ENCODE measurements at regions not wholly inside any gene's neighbourhood (a gene's known extent, or its start where the extent isn't known, plus 50 kb on each side); places are given as distances from the start of the nearest gene placed in this dataset.

DNA sequence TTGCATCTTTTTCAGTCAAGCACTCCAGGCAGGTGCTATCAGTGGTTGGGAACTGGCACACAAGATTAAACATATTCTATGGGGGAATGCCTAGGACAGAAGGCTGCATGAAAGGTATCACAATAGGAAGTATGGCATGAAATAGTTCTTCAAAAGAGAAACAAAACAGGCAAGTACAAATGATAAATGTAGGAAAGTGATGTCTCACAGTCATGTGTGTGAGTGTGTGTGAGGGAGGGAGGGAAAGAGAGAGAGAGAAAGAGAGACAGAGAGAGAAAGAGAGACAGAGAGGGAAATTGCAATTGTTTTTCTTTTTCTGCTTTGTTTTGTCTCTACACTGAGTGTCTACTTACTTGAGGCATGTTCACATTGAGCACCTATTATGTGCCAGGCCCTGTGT, 456.3 kb downstream of the MIAT start:
- H3K36me3 ChIP-seq: no peaks in the 10 kb centered on the region
- peak overlapping the region in 3 of 5 donors; percentile 47 to 72 (median 68) for H3K27ac ChIP-seq
- H3K9me3 ChIP-seq: no peaks in the 10 kb centered on the region

DNA sequence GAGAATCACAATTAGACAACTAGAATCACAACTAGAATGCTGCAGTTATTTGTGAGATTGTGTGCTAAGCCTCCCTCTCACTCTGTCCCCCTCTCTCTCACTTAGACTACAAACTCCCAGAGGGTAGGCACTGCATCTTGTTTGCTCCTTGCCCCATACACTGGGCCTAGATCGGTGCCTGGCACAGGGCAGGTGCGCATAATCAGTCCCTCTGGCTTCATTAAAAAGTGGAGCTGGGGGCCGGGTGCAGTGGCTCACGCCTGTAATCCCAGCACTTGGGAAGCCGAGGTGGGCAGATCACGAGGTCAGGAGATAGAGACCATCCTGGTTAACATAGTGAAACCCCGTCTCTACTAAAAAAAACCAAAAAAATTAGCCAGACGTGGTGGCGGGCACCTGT, 456.8 kb downstream of the MIAT start:
- WGBS, 5 donors: 93 to 97% (median 96%) methylated on average over 6 to 9 of the region's 9 CpGs
- H3K27ac ChIP-seq: no peak overlapping the region

More for the DNA sequence above, 456.3 kb downstream of the MIAT start:
- Histone ChIP-seq H3K27me3 (no peaks in the 10 kb centered on the region), H3K4me1 (peaks cover 12 to 60% (median 24%) of the 10 kb centered on the region in 4 donors), H3K4me3 (no peak overlapping the region)
- no peak for DNase-seq
- intact Hi-C loops (cut with DNase I; ENCODE audit: low total_unique reads): no loop called here
- no peak for TF ChIP-seq POLR2A (IDR thresholded peaks at IDR 0.05)
- no peak for TF ChIP-seq POLR2AphosphoS5 (IDR thresholded peaks at IDR 0.05)
- TF ChIP-seq, protein P1, sequence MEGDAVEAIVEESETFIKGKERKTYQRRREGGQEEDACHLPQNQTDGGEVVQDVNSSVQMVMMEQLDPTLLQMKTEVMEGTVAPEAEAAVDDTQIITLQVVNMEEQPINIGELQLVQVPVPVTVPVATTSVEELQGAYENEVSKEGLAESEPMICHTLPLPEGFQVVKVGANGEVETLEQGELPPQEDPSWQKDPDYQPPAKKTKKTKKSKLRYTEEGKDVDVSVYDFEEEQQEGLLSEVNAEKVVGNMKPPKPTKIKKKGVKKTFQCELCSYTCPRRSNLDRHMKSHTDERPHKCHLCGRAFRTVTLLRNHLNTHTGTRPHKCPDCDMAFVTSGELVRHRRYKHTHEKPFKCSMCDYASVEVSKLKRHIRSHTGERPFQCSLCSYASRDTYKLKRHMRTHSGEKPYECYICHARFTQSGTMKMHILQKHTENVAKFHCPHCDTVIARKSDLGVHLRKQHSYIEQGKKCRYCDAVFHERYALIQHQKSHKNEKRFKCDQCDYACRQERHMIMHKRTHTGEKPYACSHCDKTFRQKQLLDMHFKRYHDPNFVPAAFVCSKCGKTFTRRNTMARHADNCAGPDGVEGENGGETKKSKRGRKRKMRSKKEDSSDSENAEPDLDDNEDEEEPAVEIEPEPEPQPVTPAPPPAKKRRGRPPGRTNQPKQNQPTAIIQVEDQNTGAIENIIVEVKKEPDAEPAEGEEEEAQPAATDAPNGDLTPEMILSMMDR (IDR thresholded peaks at IDR 0.05): no peak
- no peak for TF ChIP-seq EP300 (IDR thresholded peaks at IDR 0.05)

GRCh38 chr22:27115410-27115809, 458.0 kb downstream of the MIAT start:
- no peak for DNase-seq
- WGBS, 5 donors: 90 to 100% (median 93%) methylated on average over 2 of the region's 2 CpGs
- TF ChIP-seq, protein P1 (IDR thresholded peaks at IDR 0.05): no peak
- TF ChIP-seq EP300 (IDR thresholded peaks at IDR 0.05) (no peak), POLR2A (IDR thresholded peaks at IDR 0.05) (no peak), POLR2AphosphoS5 (IDR thresholded peaks at IDR 0.05) (no peak)
- Histone ChIP-seq H3K27me3 (no peaks in the 10 kb centered on the region), H3K4me1 (peaks cover 8 to 44% (median 16%) of the 10 kb centered on the region in 4 donors), H3K4me3 (no peak overlapping the region), H3K36me3 (no peaks in the 10 kb centered on the region), H3K27ac (no peak overlapping the region), H3K9me3 (peaks cover 0 to 7% (median 3%) of the 10 kb centered on the region in 4 donors)
- intact Hi-C loops (cut with DNase I; ENCODE audit: low total_unique reads): no loop called here

More for the DNA sequence above, 456.8 kb downstream of the MIAT start:
- Histone ChIP-seq H3K9me3 (no peaks in the 10 kb centered on the region), H3K27me3 (no peaks in the 10 kb centered on the region), H3K4me3 (no peak overlapping the region), H3K4me1 (peaks cover 8 to 55% (median 18%) of the 10 kb centered on the region in 4 donors), H3K36me3 (no peaks in the 10 kb centered on the region)
- TF ChIP-seq EP300 (IDR thresholded peaks at IDR 0.05) (no peak), POLR2AphosphoS5 (IDR thresholded peaks at IDR 0.05) (no peak), POLR2A (IDR thresholded peaks at IDR 0.05) (no peak)
- TF ChIP-seq, protein P1 (IDR thresholded peaks at IDR 0.05): no peak
- no peak for DNase-seq
- intact Hi-C loops (cut with DNase I; ENCODE audit: low total_unique reads): no loop called here

DNA sequence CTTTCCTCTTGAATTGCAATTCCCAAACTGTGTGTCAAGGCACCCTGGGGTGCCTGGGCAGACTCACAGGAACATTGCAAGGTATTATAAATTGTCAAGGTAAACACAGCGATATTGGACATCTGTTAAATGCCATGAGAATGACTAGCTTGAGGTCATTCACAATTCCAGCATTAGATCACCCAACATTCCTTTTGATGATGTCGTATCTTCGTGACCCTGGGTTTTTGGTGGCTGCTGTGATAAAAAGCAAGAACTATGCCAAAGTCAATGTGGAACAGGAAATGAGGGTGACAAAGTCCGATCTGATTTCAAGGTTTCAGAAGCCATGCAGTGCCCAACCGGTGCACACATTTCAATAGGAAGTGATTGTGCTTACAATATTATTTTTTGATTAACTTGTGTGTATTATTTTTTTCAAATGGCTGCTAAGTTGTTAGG, 458.4 kb downstream of the MIAT start:
- DNase-seq: peak; percentile 52 to 87
- Histone ChIP-seq H3K4me3 (no peak overlapping the region), H3K9me3 (peaks cover 0 to 9% (median 4%) of the 10 kb centered on the region in 4 donors), H3K27ac (peak overlapping the region in 2 of 5 donors; percentile 56 to 66), H3K4me1 (peaks cover 7 to 39% (median 16%) of the 10 kb centered on the region in 4 donors), H3K36me3 (no peaks in the 10 kb centered on the region), H3K27me3 (no peaks in the 10 kb centered on the region)
- TF ChIP-seq POLR2AphosphoS5 (IDR thresholded peaks at IDR 0.05): peak in 2 of 3 donors; percentile 79 to 92
- TF ChIP-seq, protein P1 (IDR thresholded peaks at IDR 0.05): no peak
- no peak for TF ChIP-seq EP300 (IDR thresholded peaks at IDR 0.05)
- TF ChIP-seq POLR2A (IDR thresholded peaks at IDR 0.05): no peak
- WGBS, 5 donors: 21 to 50% (median 33%) methylated on average over 5 of the region's 5 CpGs
- intact Hi-C loops (cut with DNase I; ENCODE audit: low total_unique reads): no loop called here

Measured in stomach (tissue), 8 donors.